ENCODE measurements at regions not wholly inside any gene's neighbourhood (a gene's known extent, or its start where the extent isn't known, plus 50 kb on each side); places are given as distances from the start of the nearest gene placed in this dataset.

DNA sequence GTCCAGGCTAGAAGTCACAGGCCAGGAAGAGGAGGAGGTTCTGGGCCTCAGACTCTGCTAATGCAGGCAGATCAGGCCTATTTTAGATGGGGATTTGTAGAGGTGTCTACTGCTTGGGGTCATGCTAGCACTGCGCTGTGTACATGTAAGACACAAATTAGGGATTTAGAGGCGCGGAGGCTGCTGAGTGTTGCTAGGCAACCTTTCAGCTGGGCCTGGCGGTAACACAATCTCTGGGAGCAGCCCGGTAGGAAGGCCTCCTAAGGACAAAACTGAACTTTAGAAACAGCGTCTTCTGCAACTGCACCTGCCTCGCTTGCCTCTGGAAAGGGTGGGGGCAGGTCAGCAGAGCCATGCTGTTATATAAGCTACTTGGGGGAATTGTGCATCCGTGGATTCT, 147.9 kb downstream of the MACROH2A1 start:
- TF ChIP-seq TEAD4 (IDR thresholded peaks at IDR 0.05; ENCODE audit: borderline replicate concordance, insufficient read depth), result no peak
- TF ChIP-seq, protein P1, sequence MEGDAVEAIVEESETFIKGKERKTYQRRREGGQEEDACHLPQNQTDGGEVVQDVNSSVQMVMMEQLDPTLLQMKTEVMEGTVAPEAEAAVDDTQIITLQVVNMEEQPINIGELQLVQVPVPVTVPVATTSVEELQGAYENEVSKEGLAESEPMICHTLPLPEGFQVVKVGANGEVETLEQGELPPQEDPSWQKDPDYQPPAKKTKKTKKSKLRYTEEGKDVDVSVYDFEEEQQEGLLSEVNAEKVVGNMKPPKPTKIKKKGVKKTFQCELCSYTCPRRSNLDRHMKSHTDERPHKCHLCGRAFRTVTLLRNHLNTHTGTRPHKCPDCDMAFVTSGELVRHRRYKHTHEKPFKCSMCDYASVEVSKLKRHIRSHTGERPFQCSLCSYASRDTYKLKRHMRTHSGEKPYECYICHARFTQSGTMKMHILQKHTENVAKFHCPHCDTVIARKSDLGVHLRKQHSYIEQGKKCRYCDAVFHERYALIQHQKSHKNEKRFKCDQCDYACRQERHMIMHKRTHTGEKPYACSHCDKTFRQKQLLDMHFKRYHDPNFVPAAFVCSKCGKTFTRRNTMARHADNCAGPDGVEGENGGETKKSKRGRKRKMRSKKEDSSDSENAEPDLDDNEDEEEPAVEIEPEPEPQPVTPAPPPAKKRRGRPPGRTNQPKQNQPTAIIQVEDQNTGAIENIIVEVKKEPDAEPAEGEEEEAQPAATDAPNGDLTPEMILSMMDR (IDR thresholded peaks at IDR 0.05), result no peak
- TF ChIP-seq POLR2AphosphoS5 (IDR thresholded peaks at IDR 0.05; ENCODE audit: low read depth, low read length), result no peak
- TF ChIP-seq MEF2A (IDR thresholded peaks at IDR 0.05; ENCODE audit: borderline replicate concordance, low read depth), result no peak
- TF ChIP-seq, protein P2, sequence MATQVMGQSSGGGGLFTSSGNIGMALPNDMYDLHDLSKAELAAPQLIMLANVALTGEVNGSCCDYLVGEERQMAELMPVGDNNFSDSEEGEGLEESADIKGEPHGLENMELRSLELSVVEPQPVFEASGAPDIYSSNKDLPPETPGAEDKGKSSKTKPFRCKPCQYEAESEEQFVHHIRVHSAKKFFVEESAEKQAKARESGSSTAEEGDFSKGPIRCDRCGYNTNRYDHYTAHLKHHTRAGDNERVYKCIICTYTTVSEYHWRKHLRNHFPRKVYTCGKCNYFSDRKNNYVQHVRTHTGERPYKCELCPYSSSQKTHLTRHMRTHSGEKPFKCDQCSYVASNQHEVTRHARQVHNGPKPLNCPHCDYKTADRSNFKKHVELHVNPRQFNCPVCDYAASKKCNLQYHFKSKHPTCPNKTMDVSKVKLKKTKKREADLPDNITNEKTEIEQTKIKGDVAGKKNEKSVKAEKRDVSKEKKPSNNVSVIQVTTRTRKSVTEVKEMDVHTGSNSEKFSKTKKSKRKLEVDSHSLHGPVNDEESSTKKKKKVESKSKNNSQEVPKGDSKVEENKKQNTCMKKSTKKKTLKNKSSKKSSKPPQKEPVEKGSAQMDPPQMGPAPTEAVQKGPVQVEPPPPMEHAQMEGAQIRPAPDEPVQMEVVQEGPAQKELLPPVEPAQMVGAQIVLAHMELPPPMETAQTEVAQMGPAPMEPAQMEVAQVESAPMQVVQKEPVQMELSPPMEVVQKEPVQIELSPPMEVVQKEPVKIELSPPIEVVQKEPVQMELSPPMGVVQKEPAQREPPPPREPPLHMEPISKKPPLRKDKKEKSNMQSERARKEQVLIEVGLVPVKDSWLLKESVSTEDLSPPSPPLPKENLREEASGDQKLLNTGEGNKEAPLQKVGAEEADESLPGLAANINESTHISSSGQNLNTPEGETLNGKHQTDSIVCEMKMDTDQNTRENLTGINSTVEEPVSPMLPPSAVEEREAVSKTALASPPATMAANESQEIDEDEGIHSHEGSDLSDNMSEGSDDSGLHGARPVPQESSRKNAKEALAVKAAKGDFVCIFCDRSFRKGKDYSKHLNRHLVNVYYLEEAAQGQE (IDR thresholded peaks at IDR 0.05; ENCODE audit: low read depth, low read length), result no peak
- TF ChIP-seq JUND (IDR thresholded peaks at IDR 0.05), result no peak
- TF ChIP-seq, protein P3, sequence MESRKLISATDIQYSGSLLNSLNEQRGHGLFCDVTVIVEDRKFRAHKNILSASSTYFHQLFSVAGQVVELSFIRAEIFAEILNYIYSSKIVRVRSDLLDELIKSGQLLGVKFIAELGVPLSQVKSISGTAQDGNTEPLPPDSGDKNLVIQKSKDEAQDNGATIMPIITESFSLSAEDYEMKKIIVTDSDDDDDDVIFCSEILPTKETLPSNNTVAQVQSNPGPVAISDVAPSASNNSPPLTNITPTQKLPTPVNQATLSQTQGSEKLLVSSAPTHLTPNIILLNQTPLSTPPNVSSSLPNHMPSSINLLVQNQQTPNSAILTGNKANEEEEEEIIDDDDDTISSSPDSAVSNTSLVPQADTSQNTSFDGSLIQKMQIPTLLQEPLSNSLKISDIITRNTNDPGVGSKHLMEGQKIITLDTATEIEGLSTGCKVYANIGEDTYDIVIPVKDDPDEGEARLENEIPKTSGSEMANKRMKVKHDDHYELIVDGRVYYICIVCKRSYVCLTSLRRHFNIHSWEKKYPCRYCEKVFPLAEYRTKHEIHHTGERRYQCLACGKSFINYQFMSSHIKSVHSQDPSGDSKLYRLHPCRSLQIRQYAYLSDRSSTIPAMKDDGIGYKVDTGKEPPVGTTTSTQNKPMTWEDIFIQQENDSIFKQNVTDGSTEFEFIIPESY (IDR thresholded peaks at IDR 0.05; ENCODE audit: borderline replicate concordance, low read depth), result no peak
